K562 (cell line): ENCODE measurements at regions not wholly inside any gene's neighbourhood (a gene's known extent, or its start where the extent isn't known, plus 50 kb on each side); places are given as distances from the start of the nearest gene placed in this dataset.

Experiments used
- ATAC-seq: fragments of 200-7000 bp; cut with Tn5 transposase; 3 replicates; pipeline ENCODE4 v1.9.1; 2020; ENCODE audit warnings: moderate library complexity
- BruUV-seq: library from RNA; stranded (reverse); fragments of 400-500 nt; replicated peaks from 2 replicates; lab custom pipeline; 2021; lab: Mats Ljungman, UMichigan
- CTCF ChIA-PET: fragments of 300-600 bp; formaldehyde crosslinking; extraction: SDS; loops from one replicate; lab custom pipeline; 2021; ENCODE audit warnings: low intra/inter-chr PET ratio; lab: Yijun Ruan, JAX
- POLR2A ChIA-PET: fragments of 300-600, 350-650 bp; sonication (Branson Sonifier 250); formaldehyde crosslinking; extraction: SDS; loops from one replicate; lab custom pipeline; 2021; ENCODE audit warnings: antibody characterized with exemption, inconsistent platforms; lab: Yijun Ruan, JAX
- DNase-seq, 4 experiments: peaks; one replicate each; pipeline versions ENCODE4 v3.0.0 to v3.0.0-alpha.2; 2011 to 2018; ENCODE audit warnings: low spot score in 3 of 4, mixed read lengths in 3 of 4; ENCODE audit errors: extremely low read depth in 1 of 4
- FAIRE-seq: peaks from 2 replicates; lab custom pipeline; 2011; peaks lifted over from hg19 to GRCh38; lab: Jason Lieb, UNC
- H2AFZ ChIP-seq: 2 replicates; pipeline ENCODE4 v1.6.0; 2011; ENCODE audit warnings: low read depth, low read length, control low read depth, inconsistent platforms
- H3K27ac ChIP-seq: fragments of 200-600 bp; 3 replicates; pipeline ENCODE4 v1.8.0; 2011; ENCODE audit warnings: low read depth, mild to moderate bottlenecking, control low read depth, inconsistent platforms, low read length, moderate library complexity, mixed read lengths; ENCODE audit errors: extremely low read depth
- H3K27me3 ChIP-seq, 2 experiments: fragments of 300-600 bp in 1 of 2; 2 replicates in 1 of 2; 3 replicates in 1 of 2; pipeline versions ENCODE4 v1.6.0 to v1.8.0; 2011; ENCODE audit warnings: inconsistent platforms in 2 of 2, low read length in 2 of 2, mild to moderate bottlenecking in 1 of 2, mixed read lengths in 1 of 2, moderate library complexity in 1 of 2; ENCODE audit not compliant: control insufficient read depth in 2 of 2, insufficient read depth in 2 of 2
- H3K36me3 ChIP-seq: fragments of 300-600 bp; 3 replicates; pipeline ENCODE4 v1.8.0; 2011; ENCODE audit warnings: mild to moderate bottlenecking, low read length, inconsistent platforms; ENCODE audit not compliant: control insufficient read depth, insufficient read depth
- H3K4me1 ChIP-seq, 2 experiments: fragments of 200-600 bp in 1 of 2; replicated peaks in 1 of 2; 2 replicates in 1 of 2; 3 replicates in 1 of 2; pipeline versions ENCODE4 v1.5.1 to v1.8.0; 2011; ENCODE audit warnings: inconsistent platforms in 2 of 2, low read length in 2 of 2, mild to moderate bottlenecking in 1 of 2, mixed read lengths in 1 of 2, moderate library complexity in 1 of 2; ENCODE audit not compliant: control insufficient read depth in 2 of 2, insufficient read depth in 2 of 2
- H3K4me2 ChIP-seq: 2 replicates; pipeline ENCODE4 v1.6.1; 2011; ENCODE audit warnings: low read length, control low read depth, inconsistent platforms, mixed read lengths; ENCODE audit not compliant: insufficient read depth
- H3K4me3 ChIP-seq: fragments of 200-600 bp; sonication (generic), shearing (Covaris generic); 2 replicates; pipeline ENCODE4 v1.5.1; 2016; ENCODE audit warnings: control low read depth, inconsistent platforms
- H3K79me2 ChIP-seq: fragments of 200-600 bp; 3 replicates; pipeline ENCODE4 v1.8.0; 2011; ENCODE audit warnings: low read length, inconsistent platforms; ENCODE audit not compliant: control insufficient read depth, insufficient read depth
- H3K9ac ChIP-seq, 2 experiments: 2 replicates each; pipeline versions ENCODE4 v1.6.0 to v1.6.1; 2011; ENCODE audit warnings: low read depth in 2 of 2, low read length in 2 of 2, control low read depth in 1 of 2, inconsistent platforms in 1 of 2, mild to moderate bottlenecking in 1 of 2, mixed read lengths in 1 of 2; ENCODE audit not compliant: insufficient read depth in 1 of 2
- H3K9me1 ChIP-seq: one replicate; pipeline ENCODE4 v1.6.0; 2011; ENCODE audit warnings: inconsistent platforms, mild to moderate bottlenecking, low read length, moderate library complexity; ENCODE audit not compliant: control insufficient read depth, insufficient read depth
- H3K9me3 ChIP-seq: replicated peaks from 2 replicates; pipeline ENCODE4 v1.5.1; 2011; ENCODE audit warnings: low read depth, low read length, inconsistent platforms; ENCODE audit not compliant: control insufficient read depth, insufficient read depth
- H4K20me1 ChIP-seq: replicated peaks from 2 replicates; pipeline ENCODE4 v1.6.1; 2011; ENCODE audit warnings: low read length, inconsistent platforms, mixed read lengths; ENCODE audit not compliant: control insufficient read depth, insufficient read depth
- CREB1 ChIP-seq, 2 experiments: sonication (generic) in 1 of 2; formaldehyde crosslinking in 1 of 2; IDR thresholded peaks; 2 replicates each; pipeline versions ENCODE4 v1.6.1 to v1.8.0; 2012 to 2022; ENCODE audit warnings: inconsistent platforms in 1 of 2, mild to moderate bottlenecking in 1 of 2, missing genetic modification reagents in 1 of 2, moderate library complexity in 1 of 2
- CUX1 ChIP-seq: fragments of 200-800 bp; sonication (Bioruptor generic); IDR thresholded peaks from 2 replicates; pipeline ENCODE4 v1.6.1; 2016; ENCODE audit warnings: missing genetic modification characterization, missing compliant biosample characterization
- MNT ChIP-seq, 2 experiments: fragments of 450-650 bp; conservative IDR thresholded peaks; 2 replicates each; pipeline ENCODE4 v1.6.1; 2017; ENCODE audit warnings: mild to moderate bottlenecking in 2 of 2, moderate library complexity in 2 of 2
- PPARD ChIP-seq: fragments of 250-450 bp; sonication (Bioruptor Pico); IDR thresholded peaks from 2 replicates; pipeline ENCODE4 v1.8.0; 2022; ENCODE audit warnings: inconsistent platforms, mild to moderate bottlenecking, moderate library complexity
- TAF15 ChIP-seq: fragments of 200-400 bp; formaldehyde crosslinking; IDR thresholded peaks from 2 replicates; pipeline ENCODE4 v1.6.1; 2017; ENCODE audit warnings: mild to moderate bottlenecking, low read depth, low read length, moderate library complexity
- ZNF121 ChIP-seq: sonication (generic); formaldehyde crosslinking; conservative IDR thresholded peaks from 2 replicates; pipeline ENCODE4 v1.8.0; 2022; ENCODE audit warnings: missing genetic modification reagents
- ZNF584 ChIP-seq: fragments of 200-800 bp; sonication (Bioruptor generic); IDR thresholded peaks from 2 replicates; pipeline ENCODE4 v1.6.1; 2016; ENCODE audit warnings: low read depth, mild to moderate bottlenecking, missing genetic modification characterization, missing compliant biosample characterization
- ZNF75A ChIP-seq: fragments of 450-650 bp; formaldehyde crosslinking; IDR thresholded peaks from 2 replicates; pipeline ENCODE4 v1.4.0; 2020; ENCODE audit warnings: mild to moderate bottlenecking
- WGBS: fragments of 100-300 bp; shearing (Covaris generic); methylation state at CpG from one replicate; pipeline ENCODE4 v1.1.6; 2016; ENCODE audit warnings: low coverage, mixed read lengths; ENCODE audit not compliant: insufficient coverage; ENCODE audit errors: missing lambda C conversion rate; 5-methylcytosine and 5-hydroxymethylcytosine counted together
- in situ Hi-C: fragments of 300-500 bp; cut with MboI; formaldehyde crosslinking; loops from 4 replicates; pipeline ENCODE4 v1.15.0; 2018; ENCODE audit warnings: inconsistent platforms, mixed read lengths
- intact Hi-C: fragments of 100-400 bp; cut with micrococcal nuclease; formaldehyde crosslinking; loops from 2 replicates; pipeline ENCODE4 v1.14.2; 2022

- H3K9me3 ChIP-seq, result no peaks in the 10 kb centered on the region
- TF ChIP-seq TAF15 (no peak), CREB1 (IDR thresholded peaks at IDR 0.05) (no peak), CREB1 (CRISPR knock-in tag; IDR thresholded peaks at IDR 0.05) (no peak), ZNF121 (CRISPR knock-in tag) (no peak)
- ATAC-seq (no peak), DNase-seq (no peak), FAIRE-seq (no peak)
- no TSS peak for BruUV-seq
- intact Hi-C loops, result no loop called here
- H3K9me1 ChIP-seq, result no peaks in the 10 kb centered on the region
- in situ Hi-C loops, result no loop called here
- ChIA-PET POLR2A (no interaction called here), CTCF (no interaction called here)
- peaks cover 0 to 5% of the 10 kb centered on the region in 2 experiments; a peak in 1 of 5 replicates for H3K27me3 ChIP-seq
- H3K27ac ChIP-seq, result no peak overlapping the region
- WGBS, result 8% methylated on average over 1 of the region's 1 CpG
- H3K4me3 ChIP-seq, result no peak overlapping the region
- no peaks in the 10 kb centered on the region for H3K79me2 ChIP-seq
- no peak overlapping the region for H3K4me2 ChIP-seq
- H3K9ac ChIP-seq, result no peak overlapping the region
- H3K36me3 ChIP-seq, result no peaks in the 10 kb centered on the region
- no peak overlapping the region for H2AFZ ChIP-seq
- no peaks in the 10 kb centered on the region for H3K4me1 ChIP-seq
- no peaks in the 10 kb centered on the region for H4K20me1 ChIP-seq
Measured at GRCh38 chr1:99474350-99474893, 171.5 kb upstream of the PALMD start.

- POLR2A ChIA-PET, result no interaction called here
- in situ Hi-C loops, result no loop called here
- no peaks in the 10 kb centered on the region for H3K9me1 ChIP-seq
- TF ChIP-seq ZNF584 (CRISPR knock-in tag) (no peak), PPARD (CRISPR knock-in tag) (no peak), ZNF75A (CRISPR knock-in tag) (no peak), MNT (conservative IDR thresholded peaks at IDR 0.05) (no peak), CUX1 (CRISPR knock-in tag) (no peak)
Measured at GRCh38 chr1:99476058-99476457, 169.9 kb upstream of the PALMD start.

More at GRCh38 chr1:99476058-99476457, 169.9 kb upstream of the PALMD start:
- Histone ChIP-seq H4K20me1 (no peaks in the 10 kb centered on the region), H3K36me3 (no peaks in the 10 kb centered on the region), H2AFZ (no peak overlapping the region), H3K4me2 (no peak overlapping the region), H3K27ac (no peak overlapping the region), H3K9ac (no peak overlapping the region), H3K4me3 (no peak overlapping the region), H3K9me3 (no peaks in the 10 kb centered on the region), H3K4me1 (no peaks in the 10 kb centered on the region), H3K79me2 (no peaks in the 10 kb centered on the region), H3K27me3 (peaks cover 0 to 5% of the 10 kb centered on the region in 2 experiments; a peak in 1 of 5 replicates)
- CTCF ChIA-PET, result no interaction called here
- DNase-seq, result no peak
- intact Hi-C loops, result loop anchor here (5.0 kb wide), 1 partner anchor 211 kb away; no protein-coding TSS in a partner anchor
- no peak for FAIRE-seq
- ATAC-seq, result no peak
- BruUV-seq, result no TSS peak
- 3% methylated on average over 3 of the region's 3 CpGs for WGBS
